Liver (tissue), 8 donors: ENCODE measurements at regions not wholly inside any gene's neighbourhood (a gene's known extent, or its start where the extent isn't known, plus 50 kb on each side); places are given as distances from the start of the nearest gene placed in this dataset.

ENCODE experiments used
- DNase-seq: peaks from one replicate; pipeline ENCODE4 v3.0.0-alpha.2; 2017; ENCODE audit warnings: low spot score
- H3K27ac ChIP-seq, 2 donors: one replicate each; pipeline ENCODE4 v1.7.0; 2013; ENCODE audit warnings: inconsistent platforms in 2 of 2, low read length in 2 of 2, control low read depth in 1 of 2, low read depth in 1 of 2, mild to moderate bottlenecking in 1 of 2
- H3K27me3 ChIP-seq, 4 donors: one replicate each; pipeline versions ENCODE4 v1.6.1 to v1.7.0; 2013; ENCODE audit warnings: low read length in 3 of 4, inconsistent platforms in 1 of 4, mild to moderate bottlenecking in 1 of 4, moderate library complexity in 1 of 4; ENCODE audit not compliant: control insufficient read depth in 4 of 4, insufficient read depth in 4 of 4
- H3K36me3 ChIP-seq, 4 donors: one replicate each; pipeline versions ENCODE4 v1.6.1 to v1.7.0; 2013; ENCODE audit warnings: low read length in 3 of 4, mild to moderate bottlenecking in 3 of 4, low read depth in 1 of 4, moderate library complexity in 1 of 4; ENCODE audit not compliant: control insufficient read depth in 4 of 4, insufficient read depth in 3 of 4
- H3K4me1 ChIP-seq, 4 donors: one replicate each; pipeline versions ENCODE4 v1.6.1 to v1.7.0; 2013; ENCODE audit warnings: low read length in 3 of 4, mild to moderate bottlenecking in 3 of 4, moderate library complexity in 1 of 4; ENCODE audit not compliant: control insufficient read depth in 4 of 4, insufficient read depth in 4 of 4
- H3K4me3 ChIP-seq, 3 donors: one replicate each; pipeline versions ENCODE4 v1.6.1 to v1.7.0; 2013; ENCODE audit warnings: low read length in 3 of 3, control low read depth in 1 of 3, low read depth in 1 of 3, mild to moderate bottlenecking in 1 of 3
- H3K9ac ChIP-seq, 2 donors: one replicate each; pipeline ENCODE4 v1.7.0; 2013; ENCODE audit warnings: low read length in 2 of 2, mild to moderate bottlenecking in 2 of 2, moderate library complexity in 2 of 2, control low read depth in 1 of 2, low read depth in 1 of 2
- H3K9me3 ChIP-seq, 4 donors: one replicate each; pipeline versions ENCODE4 v1.6.1 to v1.7.0; 2013; ENCODE audit warnings: low read length in 3 of 4; ENCODE audit not compliant: control insufficient read depth in 4 of 4
- CTCF ChIP-seq: fragments of 150-350 bp; IDR thresholded peaks from 2 replicates; pipeline ENCODE4 v1.5.1; 2017; ENCODE audit warnings: improper control_type of control experiment, low read depth, low read length; ENCODE audit not compliant: missing input control
- EGR1 ChIP-seq, 2 donors: IDR thresholded peaks; 2 replicates each; pipeline ENCODE4 v1.6.1; 2016 to 2018; ENCODE audit warnings: antibody characterized with exemption in 2 of 2, low read depth in 2 of 2
- FOXA2 ChIP-seq: IDR thresholded peaks from 2 replicates; pipeline ENCODE4 v1.6.1; 2016; ENCODE audit warnings: antibody characterized with exemption
- GABPA ChIP-seq, 2 donors: IDR thresholded peaks in 1 of 2; conservative IDR thresholded peaks in 1 of 2; 2 replicates each; pipeline ENCODE4 v1.6.1; 2016; ENCODE audit warnings: antibody characterized with exemption in 2 of 2, mild to moderate bottlenecking in 1 of 2, moderate library complexity in 1 of 2
- HNF4A ChIP-seq, 2 donors: conservative IDR thresholded peaks; 2 replicates each; pipeline ENCODE4 v1.6.1; 2016; ENCODE audit warnings: antibody characterized with exemption in 2 of 2, mild to moderate bottlenecking in 2 of 2
- HNF4G ChIP-seq: IDR thresholded peaks from 2 replicates; pipeline ENCODE4 v1.6.1; 2016; ENCODE audit warnings: antibody characterized with exemption
- MAX ChIP-seq: IDR thresholded peaks from 2 replicates; pipeline ENCODE4 v1.6.1; 2016; ENCODE audit warnings: antibody characterized with exemption
- RAD21 ChIP-seq, 2 donors: IDR thresholded peaks; 2 replicates each; pipeline ENCODE4 v1.6.1; 2016; ENCODE audit warnings: antibody characterized with exemption in 2 of 2, mild to moderate bottlenecking in 2 of 2
- REST ChIP-seq: IDR thresholded peaks from 2 replicates; pipeline ENCODE4 v1.6.1; 2016; ENCODE audit warnings: antibody characterized with exemption, mild to moderate bottlenecking
- TAF1 ChIP-seq: conservative IDR thresholded peaks from 2 replicates; pipeline ENCODE4 v1.6.1; 2016; ENCODE audit warnings: antibody characterized with exemption, mild to moderate bottlenecking
- ZBTB33 ChIP-seq: IDR thresholded peaks from 2 replicates; pipeline ENCODE4 v1.6.1; 2016; ENCODE audit warnings: antibody characterized with exemption
- WGBS: extraction: QIAGEN DNeasy Blood & Tissue Kit; methylation state at CpG from one replicate; pipeline ENCODE4 v1.1.7; 2013; 5-methylcytosine and 5-hydroxymethylcytosine counted together
- donor health status: healthy.
- donor health status: healthy.
- donor health status: healthy.
- donor health status: healthy.
- donor health status: healthy.

- no peak for TF ChIP-seq REST
- TF ChIP-seq RAD21 (IDR thresholded peaks at IDR 0.05): no peak
- TF ChIP-seq MAX: no peak
- no peak for TF ChIP-seq TAF1
- TF ChIP-seq EGR1 (IDR thresholded peaks at IDR 0.05; ENCODE audit: low read depth in 2 of 2): no peak
- no peak for TF ChIP-seq ZBTB33
Observed at GRCh38 chr9:119043996-119044395, 325.2 kb downstream of the BRINP1 start (continued).

GRCh38 chr9:119044806-119045205 is 324.4 kb downstream of the BRINP1 start:
- Histone ChIP-seq H3K4me1 (no peaks in the 10 kb centered on the region), H3K9ac (no peak overlapping the region), H3K36me3 (no peaks in the 10 kb centered on the region), H3K9me3 (no peaks in the 10 kb centered on the region), H3K4me3 (no peak overlapping the region), H3K27ac (no peak overlapping the region), H3K27me3 (no peaks in the 10 kb centered on the region)
- DNase-seq: no peak
- no peak for TF ChIP-seq GABPA (IDR thresholded peaks at IDR 0.05 in 1 of 2, conservative IDR thresholded peaks at IDR 0.05 in 1 of 2)
- TF ChIP-seq FOXA2: no peak
- TF ChIP-seq ZBTB33: no peak
- TF ChIP-seq EGR1 (IDR thresholded peaks at IDR 0.05; ENCODE audit: low read depth in 2 of 2): no peak
- no peak for TF ChIP-seq HNF4A (conservative IDR thresholded peaks at IDR 0.05)
- no peak for TF ChIP-seq TAF1
- TF ChIP-seq RAD21 (IDR thresholded peaks at IDR 0.05): no peak
- WGBS: 28% methylated on average over 1 of the region's 1 CpG

- no peaks in the 10 kb centered on the region for H3K36me3 ChIP-seq
- no peak overlapping the region for H3K27ac ChIP-seq
- H3K9me3 ChIP-seq: no peaks in the 10 kb centered on the region
- no peaks in the 10 kb centered on the region for H3K27me3 ChIP-seq
- H3K9ac ChIP-seq: no peak overlapping the region
- WGBS: 59% methylated on average over 4 of the region's 4 CpGs
- H3K4me1 ChIP-seq: no peaks in the 10 kb centered on the region
- no peak for DNase-seq
- no peak overlapping the region for H3K4me3 ChIP-seq
- no peak for TF ChIP-seq HNF4G
- TF ChIP-seq ZBTB33: no peak
- no peak for TF ChIP-seq FOXA2
- TF ChIP-seq TAF1: no peak
- TF ChIP-seq RAD21 (IDR thresholded peaks at IDR 0.05): no peak
- TF ChIP-seq CTCF: no peak
- TF ChIP-seq REST: no peak
Observed at GRCh38 chr9:119047513-119048307, 321.5 kb downstream of the BRINP1 start.
